Activated naive CD8-positive, alpha-beta T cell treated with anti-CD3 and anti-CD28 coated beads for 36 hours (primary cell): ENCODE measurements at regions not wholly inside any gene's neighbourhood (a gene's known extent, or its start where the extent isn't known, plus 50 kb on each side); places are given as distances from the start of the nearest gene placed in this dataset.

Source experiments
- DNase-seq: peaks from one replicate; pipeline ENCODE4 v3.0.0; 2021
- H3K27ac Mint-ChIP-seq: one replicate; pipeline ENCODE4 v1.8.0; 2022; ENCODE audit warnings: mild to moderate bottlenecking, moderate library complexity, mixed read lengths
- H3K27me3 Mint-ChIP-seq: one replicate; pipeline ENCODE4 v1.8.0; 2022; ENCODE audit warnings: mild to moderate bottlenecking, mixed read lengths
- H3K36me3 Mint-ChIP-seq: one replicate; pipeline ENCODE4 v1.8.0; 2021; ENCODE audit warnings: mild to moderate bottlenecking, mixed read lengths
- H3K4me1 Mint-ChIP-seq: one replicate; pipeline ENCODE4 v1.8.0; 2021; ENCODE audit warnings: mixed read lengths
- H3K4me3 Mint-ChIP-seq: one replicate; pipeline ENCODE4 v1.8.0; 2022; ENCODE audit warnings: mild to moderate bottlenecking, moderate library complexity, mixed read lengths
- H3K9me3 Mint-ChIP-seq: one replicate; pipeline ENCODE4 v1.8.0; 2022; ENCODE audit warnings: mixed read lengths

DNA sequence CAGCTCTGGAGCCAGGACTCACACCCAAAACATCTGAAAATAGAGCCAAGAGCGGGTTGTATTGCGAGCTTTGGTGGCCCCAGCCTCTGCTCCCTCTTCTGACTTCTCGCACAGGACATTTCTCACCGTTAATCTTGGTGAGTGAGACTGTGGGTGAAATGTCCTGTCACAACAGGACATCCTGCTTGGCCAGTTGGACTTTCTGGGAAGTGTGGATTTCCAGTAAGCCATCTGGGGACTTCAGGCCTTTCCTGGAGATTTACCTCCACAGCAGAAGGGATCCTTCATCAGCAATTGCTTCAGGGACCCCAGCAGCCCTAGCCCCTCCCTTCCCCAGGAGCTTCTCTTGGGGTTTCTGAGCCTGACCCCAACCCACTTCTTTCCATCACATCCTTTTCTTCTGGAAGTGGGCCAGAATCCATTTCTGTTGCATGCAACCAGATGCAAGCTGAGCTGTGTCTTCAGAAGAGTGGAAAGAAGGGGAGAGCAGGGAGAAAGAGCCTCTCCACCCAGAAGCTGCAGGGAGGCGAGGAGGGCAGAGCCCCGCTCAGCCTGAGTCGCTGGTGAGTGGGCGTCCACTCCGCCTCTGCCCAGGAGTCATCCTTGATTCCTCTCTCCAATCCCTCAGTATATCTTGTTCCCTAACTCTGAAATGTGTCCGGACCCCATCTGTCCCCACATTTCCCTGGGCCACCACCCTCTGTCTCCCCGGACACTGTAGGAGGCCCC, 50.3 kb upstream of the GADD45G start:
- Mint-ChIP-seq H3K27ac (peak overlapping the region; percentile 10), H3K4me1 (peaks cover 27% of the 10 kb centered on the region), H3K4me3 (no peak overlapping the region), H3K27me3 (peaks cover 6% of the 10 kb centered on the region), H3K36me3 (no peaks in the 10 kb centered on the region), H3K9me3 (no peaks in the 10 kb centered on the region)
- no peak for DNase-seq

GRCh38 chr9:89553451-89554010, 51.3 kb upstream of the GADD45G start:
- Mint-ChIP-seq H3K9me3 (no peaks in the 10 kb centered on the region), H3K27ac (no peak overlapping the region), H3K4me1 (peaks cover 33% of the 10 kb centered on the region), H3K36me3 (no peaks in the 10 kb centered on the region), H3K27me3 (peaks cover 4% of the 10 kb centered on the region), H3K4me3 (no peak overlapping the region)
- DNase-seq, result no peak

- Mint-ChIP-seq H3K4me1 (peaks cover 18% of the 10 kb centered on the region), H3K27me3 (no peaks in the 10 kb centered on the region), H3K36me3 (peaks cover 10% of the 10 kb centered on the region), H3K4me3 (no peak overlapping the region), H3K27ac (no peak overlapping the region), H3K9me3 (peaks cover 10% of the 10 kb centered on the region)
- DNase-seq, result no peak
Measured at GRCh38 chr9:89550346-89550927, 52.5 kb upstream of the SEMA4D start.

DNA sequence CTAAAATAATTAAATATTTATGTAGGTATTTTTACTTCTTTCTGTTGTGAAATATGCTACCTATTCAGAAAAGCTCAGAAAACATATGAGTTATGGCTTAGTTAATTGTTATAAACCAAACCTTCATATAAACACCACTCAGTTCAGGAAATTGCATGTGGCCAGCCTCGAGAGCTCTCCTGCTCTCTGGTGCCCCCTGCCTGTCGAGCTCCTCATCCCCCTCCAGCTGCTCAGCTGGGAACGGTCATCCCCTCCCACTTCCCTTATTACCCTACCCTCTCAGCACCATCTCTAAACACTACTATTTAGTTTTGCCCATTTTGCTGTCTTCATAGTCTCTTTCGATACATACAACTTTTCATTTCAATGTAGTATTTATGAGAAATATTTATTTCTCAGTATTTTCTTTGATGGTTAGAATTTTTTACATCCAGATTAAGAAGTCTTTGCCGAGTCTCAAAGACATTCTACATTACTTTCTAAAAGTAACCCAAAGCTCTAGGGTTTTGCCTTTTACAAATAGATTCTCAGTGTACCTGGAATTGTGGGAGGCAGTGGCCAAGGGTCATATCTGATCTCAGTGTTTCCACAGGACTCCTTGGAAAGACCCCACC, 51.2 kb upstream of the SEMA4D start:
- peaks cover 16% of the 10 kb centered on the region for H3K4me1 Mint-ChIP-seq
- H3K9me3 Mint-ChIP-seq, result peaks cover 17% of the 10 kb centered on the region
- H3K27ac Mint-ChIP-seq, result peak overlapping the region; percentile 75
- no peak overlapping the region for H3K4me3 Mint-ChIP-seq
- no peaks in the 10 kb centered on the region for H3K27me3 Mint-ChIP-seq
- peaks cover 15% of the 10 kb centered on the region for H3K36me3 Mint-ChIP-seq
- DNase-seq, result peak; percentile 82

DNA sequence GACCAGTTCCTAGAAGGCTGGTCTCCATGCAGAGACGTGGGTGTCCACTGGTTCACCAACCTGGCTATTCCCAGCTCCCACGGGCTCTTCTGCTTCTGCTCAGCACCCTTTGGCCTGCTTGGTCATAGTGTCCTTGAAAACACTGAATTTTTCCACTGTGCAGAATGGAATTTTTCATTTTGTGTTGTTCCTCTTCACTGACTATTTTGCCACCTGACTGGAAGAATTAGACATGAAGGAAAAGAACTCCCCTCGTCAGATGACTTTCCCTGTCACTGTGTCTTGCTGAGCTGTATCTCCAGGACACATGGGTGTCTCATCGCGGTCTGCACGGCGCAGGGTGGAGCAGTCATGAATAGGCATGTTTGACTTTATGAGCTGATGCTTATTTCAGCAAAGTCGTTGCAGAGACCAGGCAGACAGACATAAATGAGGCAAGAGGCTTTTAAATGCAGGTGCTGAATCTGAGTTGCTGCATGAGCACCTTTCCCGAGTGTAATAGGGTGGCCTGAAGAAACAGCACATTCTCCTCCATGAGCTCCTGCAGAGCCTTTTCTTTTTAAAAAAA, 50.2 kb upstream of the SEMA4D start:
- Mint-ChIP-seq H3K27me3 (no peaks in the 10 kb centered on the region), H3K4me1 (peaks cover 19% of the 10 kb centered on the region), H3K9me3 (peaks cover 19% of the 10 kb centered on the region), H3K27ac (peak overlapping the region; percentile 72), H3K4me3 (peak overlapping the region; percentile 22), H3K36me3 (peaks cover 15% of the 10 kb centered on the region)
- DNase-seq, result no peak
